ENCODE measurements at regions not wholly inside any gene's neighbourhood (a gene's known extent, or its start where the extent isn't known, plus 50 kb on each side); places are given as distances from the start of the nearest gene placed in this dataset.
"Not testable (repeated sequence)": the region's sequence is repeated elsewhere in the genome, so short reads cannot be mapped to it uniquely, and the experiment has no call there.

DNA sequence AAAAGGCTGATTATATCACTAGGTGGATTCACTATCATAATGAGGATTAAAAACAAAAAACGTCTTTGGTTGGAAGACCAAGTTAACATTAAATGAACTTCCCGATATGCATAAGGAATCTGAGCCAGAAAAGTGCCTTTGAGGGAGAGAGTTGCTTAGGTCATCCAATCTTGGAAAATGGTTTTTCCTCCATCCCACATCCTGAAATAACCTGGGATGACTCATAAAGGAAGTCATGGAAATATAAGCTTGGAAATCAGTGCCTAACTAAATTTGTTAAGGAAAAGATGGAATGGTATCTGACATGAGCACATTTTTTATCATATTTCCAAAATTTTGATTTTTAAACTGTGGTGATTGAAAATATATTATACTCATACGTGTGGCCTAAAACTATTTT lies 66.0 kb downstream of the KBTBD8 start:
- Histone ChIP-seq H3K27me3 (no peaks in the 10 kb centered on the region), H3K4me1 (no peaks in the 10 kb centered on the region), H3K36me3 (no peaks in the 10 kb centered on the region), H3K9me3 (no peaks in the 10 kb centered on the region), H3K4me3 (no peak overlapping the region), H3K27ac (no peak overlapping the region)
- intact Hi-C loops (cut with DNase I), result no loop called here
- TF ChIP-seq, protein P1, sequence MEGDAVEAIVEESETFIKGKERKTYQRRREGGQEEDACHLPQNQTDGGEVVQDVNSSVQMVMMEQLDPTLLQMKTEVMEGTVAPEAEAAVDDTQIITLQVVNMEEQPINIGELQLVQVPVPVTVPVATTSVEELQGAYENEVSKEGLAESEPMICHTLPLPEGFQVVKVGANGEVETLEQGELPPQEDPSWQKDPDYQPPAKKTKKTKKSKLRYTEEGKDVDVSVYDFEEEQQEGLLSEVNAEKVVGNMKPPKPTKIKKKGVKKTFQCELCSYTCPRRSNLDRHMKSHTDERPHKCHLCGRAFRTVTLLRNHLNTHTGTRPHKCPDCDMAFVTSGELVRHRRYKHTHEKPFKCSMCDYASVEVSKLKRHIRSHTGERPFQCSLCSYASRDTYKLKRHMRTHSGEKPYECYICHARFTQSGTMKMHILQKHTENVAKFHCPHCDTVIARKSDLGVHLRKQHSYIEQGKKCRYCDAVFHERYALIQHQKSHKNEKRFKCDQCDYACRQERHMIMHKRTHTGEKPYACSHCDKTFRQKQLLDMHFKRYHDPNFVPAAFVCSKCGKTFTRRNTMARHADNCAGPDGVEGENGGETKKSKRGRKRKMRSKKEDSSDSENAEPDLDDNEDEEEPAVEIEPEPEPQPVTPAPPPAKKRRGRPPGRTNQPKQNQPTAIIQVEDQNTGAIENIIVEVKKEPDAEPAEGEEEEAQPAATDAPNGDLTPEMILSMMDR (IDR thresholded peaks at IDR 0.05), result no peak
- no peak for TF ChIP-seq POLR2A (IDR thresholded peaks at IDR 0.05)
- WGBS, 2 donors, result 56 to 59% methylated on average over 3 of the region's 3 CpGs
- no peak for DNase-seq

DNA sequence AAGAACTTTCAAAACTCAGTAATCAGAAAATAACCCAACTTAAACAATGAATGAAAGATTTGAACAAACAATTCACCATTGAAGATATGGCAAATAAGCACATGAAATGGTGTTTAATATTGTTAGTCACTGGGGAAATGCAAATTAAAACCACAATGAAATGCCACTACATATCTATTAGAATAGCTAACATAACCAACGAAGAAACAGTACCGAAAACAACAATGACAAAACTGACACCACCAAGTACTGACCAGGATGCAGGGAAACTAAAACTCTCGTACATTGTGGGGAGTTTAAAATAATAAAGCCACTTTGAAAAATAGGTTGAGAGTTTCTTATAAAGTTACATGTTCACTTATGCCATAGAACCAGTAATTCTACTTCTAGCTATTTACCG lies 69.1 kb downstream of the KBTBD8 start:
- Histone ChIP-seq H3K9me3 (no peaks in the 10 kb centered on the region), H3K36me3 (no peaks in the 10 kb centered on the region), H3K4me3 (no peak overlapping the region), H3K4me1 (no peaks in the 10 kb centered on the region), H3K27ac (no peak overlapping the region), H3K27me3 (no peaks in the 10 kb centered on the region)
- DNase-seq, result no peak
- 32 to 44% methylated on average over 4 of the region's 4 CpGs for WGBS, 2 donors
- no peak for TF ChIP-seq POLR2A (IDR thresholded peaks at IDR 0.05)
- TF ChIP-seq, protein P1 (IDR thresholded peaks at IDR 0.05), result no peak
- intact Hi-C loops (cut with DNase I), result no loop called here

- H3K4me3 ChIP-seq; DNase-seq; H3K4me1 ChIP-seq; H3K27ac ChIP-seq; intact Hi-C loops (cut with DNase I); H3K27me3 ChIP-seq; H3K9me3 ChIP-seq; H3K36me3 ChIP-seq: not testable (repeated sequence)
- 89% methylated on average over 2 of the region's 2 CpGs for WGBS, 2 donors
These were observed 74.5 kb downstream of the KBTBD8 start for GRCh38 chr3:67072640-67073039.

DNA sequence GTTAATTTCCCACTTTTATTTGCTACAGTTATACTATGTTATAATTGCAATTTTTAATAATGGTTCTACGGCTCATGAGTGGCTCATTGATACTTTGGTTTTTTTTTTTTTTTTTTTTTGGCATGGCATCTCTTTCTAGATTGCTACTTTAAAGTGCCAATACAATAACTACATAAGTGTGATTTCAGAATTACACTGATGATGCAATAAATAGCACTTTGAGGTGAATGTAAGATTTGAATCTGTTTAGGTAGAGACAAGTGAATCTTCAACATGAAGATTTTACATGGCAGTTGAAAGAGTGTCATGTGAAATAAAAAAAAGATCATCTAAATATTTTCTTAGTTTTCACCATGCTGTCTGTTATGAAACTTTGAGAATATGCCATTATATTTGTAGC lies 75.7 kb downstream of the KBTBD8 start:
- no peaks in the 10 kb centered on the region for H3K9me3 ChIP-seq
- no peaks in the 10 kb centered on the region for H3K27me3 ChIP-seq
- no peak overlapping the region for H3K27ac ChIP-seq
- 81 to 85% methylated on average over 1 of the region's 1 CpG for WGBS, 2 donors
- intact Hi-C loops (cut with DNase I), result no loop called here
- no peaks in the 10 kb centered on the region for H3K36me3 ChIP-seq
- DNase-seq, result no peak
- TF ChIP-seq, protein P1 (IDR thresholded peaks at IDR 0.05), result no peak
- TF ChIP-seq POLR2A (IDR thresholded peaks at IDR 0.05), result no peak
- H3K4me3 ChIP-seq, result no peak overlapping the region
- no peaks in the 10 kb centered on the region for H3K4me1 ChIP-seq

DNA sequence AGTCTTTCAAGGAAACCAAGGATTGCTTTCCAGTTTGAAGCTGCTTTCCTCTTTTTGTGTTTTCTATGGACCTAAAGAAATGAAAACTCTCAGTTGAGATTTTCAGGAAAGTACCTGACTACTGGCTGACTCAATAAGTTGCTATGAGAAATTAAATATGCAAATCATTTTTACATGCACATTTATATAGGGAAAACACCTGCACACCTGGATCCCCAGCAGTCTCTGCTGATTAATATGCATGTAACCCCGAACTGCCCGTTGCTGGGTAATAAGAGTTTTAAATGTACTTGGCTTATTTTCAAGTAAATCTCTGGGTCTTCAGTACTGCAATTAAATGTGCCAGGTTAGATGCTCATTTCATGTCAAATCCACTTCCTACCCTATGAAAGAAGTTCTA lies 77.2 kb downstream of the KBTBD8 start:
- H3K4me1 ChIP-seq, result no peaks in the 10 kb centered on the region
- no peak overlapping the region for H3K4me3 ChIP-seq
- intact Hi-C loops (cut with DNase I), result no loop called here
- no peaks in the 10 kb centered on the region for H3K36me3 ChIP-seq
- TF ChIP-seq, protein P1 (IDR thresholded peaks at IDR 0.05), result no peak
- TF ChIP-seq POLR2A (IDR thresholded peaks at IDR 0.05), result no peak
- H3K27me3 ChIP-seq, result no peaks in the 10 kb centered on the region
- 39 to 74% methylated on average over 2 of the region's 2 CpGs for WGBS, 2 donors
- DNase-seq, result no peak
- no peak overlapping the region for H3K27ac ChIP-seq
- no peaks in the 10 kb centered on the region for H3K9me3 ChIP-seq

DNA sequence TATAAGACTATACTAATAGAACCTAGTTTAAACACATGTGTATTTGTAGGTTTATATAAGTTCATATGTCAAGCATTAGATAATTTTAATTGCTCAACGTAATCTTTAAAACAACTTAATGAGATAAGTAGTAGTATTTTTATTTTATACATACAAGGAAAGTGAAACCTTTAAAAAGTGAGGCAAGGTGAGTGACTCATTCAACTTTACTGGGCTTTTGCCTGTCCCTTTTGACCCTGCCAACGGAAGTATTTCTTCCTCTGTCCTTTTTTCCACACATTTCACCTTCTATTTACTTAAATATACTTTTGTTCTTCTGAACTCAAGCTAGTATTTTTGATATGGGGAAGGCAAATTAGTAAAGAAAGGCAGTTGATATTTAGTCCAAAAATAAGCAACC lies 78.5 kb downstream of the KBTBD8 start:
- Histone ChIP-seq H3K27me3 (no peaks in the 10 kb centered on the region), H3K36me3 (no peaks in the 10 kb centered on the region), H3K4me3 (no peak overlapping the region), H3K27ac (no peak overlapping the region), H3K4me1 (no peaks in the 10 kb centered on the region), H3K9me3 (no peaks in the 10 kb centered on the region)
- WGBS, 2 donors, result 40 to 53% methylated on average over 2 of the region's 2 CpGs
- intact Hi-C loops (cut with DNase I), result no loop called here
- no peak for DNase-seq
- TF ChIP-seq, protein P1 (IDR thresholded peaks at IDR 0.05), result no peak
- no peak for TF ChIP-seq POLR2A (IDR thresholded peaks at IDR 0.05)
